ENCODE measurements at regions not wholly inside any gene's neighbourhood (a gene's known extent, or its start where the extent isn't known, plus 50 kb on each side); places are given as distances from the start of the nearest gene placed in this dataset.

GRCh38 chr3:79864077-79864476 lies 96.3 kb upstream of the ROBO1 start:
- ATAC-seq (no peak), DNase-seq (ENCODE audit: low read depth, low spot score) (no peak)
- no peaks in the 10 kb centered on the region for H3K27me3 ChIP-seq (ENCODE audit: control insufficient read depth, insufficient read depth, low read length)
- H3K9me3 ChIP-seq (ENCODE audit: control insufficient read depth, insufficient read depth, low read depth, low read length), result no peaks in the 10 kb centered on the region
- intact Hi-C loops (cut with micrococcal nuclease; ENCODE audit: unreplicated experiment), result no loop called here
- no peak for TF ChIP-seq POLR2AphosphoS5 (IDR thresholded peaks at IDR 0.05; ENCODE audit: low read depth, low read length)
- no peak for TF ChIP-seq CTCF (IDR thresholded peaks at IDR 0.05)
- no peak for TF ChIP-seq TCF7L2 (IDR thresholded peaks at IDR 0.05; ENCODE audit: low read depth, low read length)
- no peak for TF ChIP-seq SIN3A (IDR thresholded peaks at IDR 0.05; ENCODE audit: borderline replicate concordance, insufficient read depth, low read depth, low read length)
- TF ChIP-seq REST (IDR thresholded peaks at IDR 0.05; ENCODE audit: insufficient read depth in 1 of 2, low read depth in 2 of 2, low read length in 1 of 2), result no peak
- POLR2A ChIA-PET, result no interaction called here
- CTCF ChIA-PET, result no interaction called here
- H3K36me3 ChIP-seq (ENCODE audit: control insufficient read depth, insufficient read depth, low read length), result no peaks in the 10 kb centered on the region
- H3K4me3 ChIP-seq (ENCODE audit: low read depth in 2 of 2, low read length in 2 of 2), result no peak overlapping the region
- no peak overlapping the region; the same call in 1 of the 2 replicates for H3K27ac ChIP-seq (ENCODE audit: low read length)
- no peaks in the 10 kb centered on the region for H3K4me1 ChIP-seq (ENCODE audit: control insufficient read depth, insufficient read depth, low read length)
- in situ Hi-C loops (cut with HindIII; ENCODE audit: low pct_unique_long_range_greater_than_20kb, low sequenced_read_pairs), result no loop called here
- BruUV-seq (replicated peaks), result no TSS peak

GRCh38 chr3:79848876-79849275 lies 81.1 kb upstream of the ROBO1 start:
- Histone ChIP-seq H3K4me1 (ENCODE audit: control insufficient read depth, insufficient read depth, low read length) (no peaks in the 10 kb centered on the region), H3K36me3 (ENCODE audit: control insufficient read depth, insufficient read depth, low read length) (no peaks in the 10 kb centered on the region), H3K27ac (ENCODE audit: low read length) (no peak overlapping the region), H3K9me3 (ENCODE audit: control insufficient read depth, insufficient read depth, low read depth, low read length) (no peaks in the 10 kb centered on the region), H3K27me3 (ENCODE audit: control insufficient read depth, insufficient read depth, low read length) (no peaks in the 10 kb centered on the region), H3K4me3 (ENCODE audit: low read depth in 2 of 2, low read length in 2 of 2) (no peak overlapping the region)
- TF ChIP-seq SIN3A (IDR thresholded peaks at IDR 0.05; ENCODE audit: borderline replicate concordance, insufficient read depth, low read depth, low read length), result no peak
- no peak for TF ChIP-seq CTCF (IDR thresholded peaks at IDR 0.05)
- no peak for TF ChIP-seq TCF7L2 (IDR thresholded peaks at IDR 0.05; ENCODE audit: low read depth, low read length)
- TF ChIP-seq REST (IDR thresholded peaks at IDR 0.05; ENCODE audit: insufficient read depth in 1 of 2, low read depth in 2 of 2, low read length in 1 of 2), result no peak
- no peak for TF ChIP-seq POLR2AphosphoS5 (IDR thresholded peaks at IDR 0.05; ENCODE audit: low read depth, low read length)
- ChIA-PET CTCF (no interaction called here), POLR2A (no interaction called here)
- ATAC-seq, result no peak
- DNase-seq (ENCODE audit: low read depth, low spot score), result no peak
- in situ Hi-C loops (cut with HindIII; ENCODE audit: low pct_unique_long_range_greater_than_20kb, low sequenced_read_pairs) (no loop called here), intact Hi-C loops (cut with micrococcal nuclease; ENCODE audit: unreplicated experiment) (no loop called here)
- BruUV-seq (replicated peaks), result no TSS peak

All from Panc1 (cell line).